Cardiac fibroblast (primary cell): ENCODE measurements at regions not wholly inside any gene's neighbourhood (a gene's known extent, or its start where the extent isn't known, plus 50 kb on each side); places are given as distances from the start of the nearest gene placed in this dataset.

Experiments used
- DNase-seq, 2 donors: peaks; one replicate each; pipeline versions ENCODE4 v3.0.0 to v3.0.0-alpha.2; 2010; ENCODE audit warnings: low read depth in 2 of 2
- H3K4me3 ChIP-seq, 2 donors: replicated peaks in 1 of 2; 1 replicate in 1 of 2; 2 replicates in 1 of 2; pipeline ENCODE4 v1.5.1; 2011; ENCODE audit warnings: low read depth in 2 of 2, low read length in 2 of 2, mild to moderate bottlenecking in 2 of 2, moderate library complexity in 1 of 2
- CTCF ChIP-seq: IDR thresholded peaks from one replicate; pipeline ENCODE4 v1.5.1; 2011; ENCODE audit warnings: low read depth, mild to moderate bottlenecking, low read length, inconsistent platforms

GRCh38 chr11:69995697-69996096 lies 82.4 kb upstream of the ANO1 start:
- no peak overlapping the region for H3K4me3 ChIP-seq
- TF ChIP-seq CTCF, result no peak
- no peak for DNase-seq

DNA sequence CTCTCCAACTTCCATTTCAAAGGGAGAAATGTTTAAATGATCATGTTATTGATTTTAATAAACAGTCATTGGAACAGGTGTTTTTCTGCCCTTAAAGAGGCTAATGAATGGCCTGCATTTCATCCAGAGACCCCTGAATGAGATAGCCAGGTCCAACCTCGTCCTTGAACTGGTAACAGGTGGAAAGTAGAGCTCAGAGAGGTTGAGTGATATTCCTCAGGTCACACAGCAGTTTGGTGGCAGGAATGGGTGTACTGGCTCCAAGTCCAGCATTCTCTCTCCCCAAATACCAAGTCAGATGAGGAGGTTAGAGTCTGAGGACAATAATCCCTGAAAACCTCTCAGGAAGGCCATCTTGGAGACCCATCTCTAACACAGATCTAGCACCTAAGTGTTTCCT lies 81.7 kb upstream of the ANO1 start:
- TF ChIP-seq CTCF, result no peak
- no peak overlapping the region for H3K4me3 ChIP-seq
- DNase-seq, result no peak

DNA sequence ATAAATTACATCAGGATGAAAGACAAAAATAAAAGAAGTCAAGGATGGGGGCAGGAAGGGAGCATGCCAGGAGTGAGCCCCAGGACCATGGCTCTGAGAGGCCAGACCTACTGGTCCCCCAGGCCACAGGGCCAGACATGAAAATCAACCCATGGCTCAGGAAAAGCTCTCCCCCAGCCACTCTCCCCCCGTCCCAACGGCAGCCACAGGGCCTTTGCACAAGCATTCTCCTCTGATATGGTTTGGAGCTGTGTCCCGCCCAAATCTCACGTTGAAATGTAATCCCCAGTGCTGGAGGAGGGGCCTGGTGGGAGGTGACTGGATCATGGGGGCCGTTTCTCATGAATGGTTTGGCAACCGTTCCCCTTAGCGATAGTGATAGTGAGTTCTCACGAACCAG lies 80.8 kb upstream of the ANO1 start:
- no peak for DNase-seq
- no peak overlapping the region for H3K4me3 ChIP-seq
- no peak for TF ChIP-seq CTCF

GRCh38 chr11:69999721-70000120 lies 78.4 kb upstream of the ANO1 start:
- peak in 1 of 2 donors; percentile 9 for DNase-seq
- no peak for TF ChIP-seq CTCF
- H3K4me3 ChIP-seq, result no peak overlapping the region

DNA sequence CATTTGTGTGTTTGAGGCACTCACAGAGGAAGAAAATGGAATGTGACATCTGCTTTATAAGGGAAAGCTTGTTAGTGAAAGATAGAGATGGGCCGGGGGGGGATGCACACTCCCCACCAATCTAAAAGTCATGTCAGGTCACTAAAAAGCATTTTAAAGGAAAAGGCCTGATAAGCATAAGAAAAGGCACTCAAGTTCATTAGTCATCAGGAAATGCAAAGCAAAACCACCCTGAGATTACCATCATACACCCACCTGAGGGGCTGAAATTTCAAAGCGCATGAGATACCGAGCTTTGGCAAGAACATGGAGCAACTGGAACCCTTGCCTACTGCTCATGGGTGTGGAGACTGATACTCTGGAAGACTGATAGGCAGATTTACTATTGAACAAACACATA lies 77.9 kb upstream of the ANO1 start:
- H3K4me3 ChIP-seq, result no peak overlapping the region
- TF ChIP-seq CTCF, result no peak
- DNase-seq, result no peak

DNA sequence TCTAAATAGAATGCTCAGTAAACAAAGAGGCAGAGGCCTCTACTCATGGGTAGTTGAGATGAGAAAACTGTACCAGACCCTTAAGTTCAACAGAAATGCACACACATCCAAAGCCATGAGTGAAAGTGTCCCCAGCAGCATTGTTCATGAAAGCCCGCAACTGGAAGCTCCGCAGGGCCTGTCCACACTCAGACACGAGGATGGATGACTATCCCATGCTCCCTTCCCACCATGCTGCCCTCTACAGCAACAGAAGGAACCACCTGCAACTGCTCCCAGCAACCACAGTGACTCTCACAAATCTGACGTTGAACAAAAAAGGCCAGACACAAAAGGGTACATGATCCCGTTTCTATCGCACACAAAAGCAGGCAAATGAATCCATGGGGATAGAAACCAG lies 76.9 kb upstream of the ANO1 start:
- H3K4me3 ChIP-seq, result no peak overlapping the region
- DNase-seq, result no peak
- TF ChIP-seq CTCF, result no peak

- DNase-seq, result no peak
- H3K4me3 ChIP-seq, result no peak overlapping the region
- no peak for TF ChIP-seq CTCF
Observed at GRCh38 chr11:70002433-70002832, 75.7 kb upstream of the ANO1 start.
